ENCODE measurements at regions not wholly inside any gene's neighbourhood (a gene's known extent, or its start where the extent isn't known, plus 50 kb on each side); places are given as distances from the start of the nearest gene placed in this dataset.

GRCh38 chr14:48704639-48705038, 881.5 kb downstream of the RPS29 start:
- TF ChIP-seq CTCF (IDR thresholded peaks at IDR 0.05) (no peak), POLR2A (IDR thresholded peaks at IDR 0.05) (no peak)

Measured in uterus (tissue), 2 donors.